ENCODE measurements at regions not wholly inside any gene's neighbourhood (a gene's known extent, or its start where the extent isn't known, plus 50 kb on each side); places are given as distances from the start of the nearest gene placed in this dataset.

GRCh38 chr12:90501412-90501811 is 453.6 kb downstream of the CCER1 start:
- TF ChIP-seq CTCF (IDR thresholded peaks at IDR 0.05; ENCODE audit: insufficient read depth, low read depth, low read length), result no peak
- H3K4me3 ChIP-seq (ENCODE audit: low read depth, low read length), result no peak overlapping the region
- no peak for DNase-seq (ENCODE audit: low read depth)

DNA sequence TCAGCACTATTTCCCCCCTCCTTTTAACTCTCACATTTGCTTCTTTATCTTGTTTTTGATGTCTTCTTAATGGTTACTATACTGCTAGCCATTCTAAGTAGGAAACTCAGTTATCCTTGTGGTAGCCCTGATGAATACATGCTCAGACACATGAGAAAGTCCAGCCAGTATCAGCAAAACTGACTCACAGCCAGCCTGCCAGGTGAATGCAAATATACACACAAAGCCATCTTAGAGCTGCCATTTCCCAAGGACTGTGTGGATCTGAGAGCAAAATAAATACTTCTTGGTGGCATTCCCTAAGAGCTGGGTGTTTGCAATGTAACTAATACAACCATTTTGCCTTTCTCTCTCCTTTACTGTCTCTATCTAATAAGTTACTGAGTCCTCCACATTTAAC is 455.2 kb downstream of the CCER1 start:
- no peak for TF ChIP-seq CTCF (IDR thresholded peaks at IDR 0.05; ENCODE audit: insufficient read depth, low read depth, low read length)

DNA sequence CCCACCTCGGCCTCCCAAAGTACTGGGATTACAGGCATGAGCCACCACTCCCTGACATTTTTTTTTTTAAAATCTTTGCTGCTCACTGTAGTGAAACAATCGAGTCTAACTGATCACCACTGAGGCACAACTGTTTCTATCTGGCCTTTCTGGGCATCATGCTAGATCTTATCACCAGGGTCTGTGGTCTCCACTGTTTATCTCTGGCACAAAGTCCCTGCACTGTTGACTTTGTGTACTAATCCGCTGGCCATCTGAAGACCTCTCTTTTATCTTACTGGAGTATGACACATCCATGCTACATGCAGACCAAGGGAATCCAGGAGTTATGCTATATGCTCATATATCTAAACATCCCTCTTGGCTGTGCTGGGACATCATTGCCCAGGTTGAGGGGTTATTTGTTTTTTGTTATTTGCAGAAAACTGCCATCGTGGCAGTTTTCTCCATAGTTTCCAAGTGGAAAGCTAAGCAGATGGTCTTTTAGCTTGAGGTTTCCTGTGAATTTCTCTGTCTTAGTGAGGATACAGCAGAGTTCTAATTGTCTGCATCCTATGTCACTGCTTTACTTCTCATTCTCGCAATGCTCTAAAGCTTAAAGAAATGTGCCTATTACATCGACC is 456.9 kb downstream of the CCER1 start:
- no peak overlapping the region for H3K4me3 ChIP-seq (ENCODE audit: low read depth, low read length)
- DNase-seq (ENCODE audit: low read depth), result no peak
- TF ChIP-seq CTCF (IDR thresholded peaks at IDR 0.05; ENCODE audit: insufficient read depth, low read depth, low read length), result no peak

More for the DNA sequence above, 455.2 kb downstream of the CCER1 start:
- DNase-seq (ENCODE audit: low read depth), result no peak
- no peak overlapping the region for H3K4me3 ChIP-seq (ENCODE audit: low read depth, low read length)

DNA sequence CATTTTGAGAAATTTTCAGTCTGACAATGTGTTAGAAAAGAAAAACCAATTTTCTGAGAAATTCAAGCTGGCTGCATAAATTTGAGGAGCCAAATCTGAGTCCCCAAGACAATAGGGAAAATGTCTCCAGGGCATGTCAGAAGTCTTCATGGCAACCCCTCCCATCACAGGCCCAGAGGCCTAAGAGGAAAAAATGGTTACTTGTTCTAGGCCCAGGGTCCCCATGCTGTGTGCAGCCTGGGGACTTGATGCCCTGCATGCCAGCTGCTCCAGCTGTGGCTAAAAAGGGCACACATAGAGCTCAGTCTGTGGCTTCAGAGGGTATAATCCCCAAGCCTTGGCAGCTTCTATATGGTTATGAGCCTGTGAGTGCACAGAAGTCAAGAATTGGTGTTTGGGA is 464.6 kb downstream of the CCER1 start:
- TF ChIP-seq CTCF (IDR thresholded peaks at IDR 0.05; ENCODE audit: insufficient read depth, low read depth, low read length), result no peak
- no peak for DNase-seq (ENCODE audit: low read depth)

DNA sequence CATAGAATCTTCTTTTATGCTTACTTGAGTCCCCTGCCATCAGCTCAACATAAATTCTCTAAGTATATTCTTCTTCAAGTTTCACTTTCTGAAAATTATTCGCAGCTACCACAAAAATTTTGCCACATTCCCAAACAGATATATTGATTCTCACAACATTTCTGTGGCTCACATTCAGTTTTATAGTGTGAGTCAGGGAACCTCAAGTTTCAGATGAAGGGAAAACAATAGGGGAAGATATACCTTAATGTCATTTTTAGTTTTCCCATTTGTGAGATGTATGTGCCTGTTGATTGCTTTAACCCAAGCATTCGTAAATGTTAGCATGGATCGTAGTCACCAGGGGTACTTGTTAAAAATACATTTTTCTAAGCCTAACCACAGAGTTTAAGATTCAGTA is 465.8 kb downstream of the CCER1 start:
- DNase-seq (ENCODE audit: low read depth), result no peak
- H3K4me3 ChIP-seq (ENCODE audit: low read depth, low read length), result no peak overlapping the region
- TF ChIP-seq CTCF (IDR thresholded peaks at IDR 0.05; ENCODE audit: insufficient read depth, low read depth, low read length), result no peak

More for the DNA sequence above, 464.6 kb downstream of the CCER1 start:
- no peak overlapping the region for H3K4me3 ChIP-seq (ENCODE audit: low read depth, low read length)

DNA sequence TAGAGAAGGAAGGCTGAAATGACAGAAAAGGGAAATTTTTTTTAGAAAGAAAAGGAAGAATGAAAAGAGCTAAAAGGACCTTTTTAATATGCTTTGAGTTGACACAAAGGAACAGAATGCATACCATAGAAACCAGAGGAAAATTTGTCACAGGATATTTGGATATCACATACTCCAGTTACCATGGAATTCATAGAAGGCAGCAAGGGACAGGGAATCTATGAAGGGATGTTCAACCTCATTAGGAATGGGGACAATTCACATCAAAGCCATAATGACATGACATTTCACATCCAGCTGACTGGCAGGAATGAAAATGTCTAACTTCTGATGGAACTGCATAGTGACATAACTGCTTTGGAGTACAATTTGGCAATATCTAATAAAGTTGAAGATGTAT is 469.4 kb downstream of the CCER1 start:
- H3K4me3 ChIP-seq (ENCODE audit: low read depth, low read length), result no peak overlapping the region
- TF ChIP-seq CTCF (IDR thresholded peaks at IDR 0.05; ENCODE audit: insufficient read depth, low read depth, low read length), result no peak
- no peak for DNase-seq (ENCODE audit: low read depth)

DNA sequence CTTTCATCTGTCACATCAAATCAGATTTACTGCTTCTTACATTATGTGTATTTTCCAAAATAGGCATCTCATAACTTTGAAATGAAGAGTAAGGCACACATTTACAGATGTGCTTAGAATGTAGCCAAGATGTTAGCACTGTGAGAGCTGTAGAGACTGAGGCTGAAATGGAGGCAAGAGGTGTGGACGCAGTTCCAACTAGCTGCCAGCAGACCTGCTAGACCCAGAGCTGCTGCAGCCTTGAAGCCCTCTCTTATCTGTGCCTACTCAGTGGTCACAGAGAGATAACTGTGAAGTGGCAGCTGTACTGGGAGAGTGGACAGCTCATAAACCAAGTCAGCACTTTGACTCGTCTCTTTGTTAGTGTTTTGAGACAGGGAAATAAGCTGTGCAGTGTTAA is 470.9 kb downstream of the CCER1 start:
- TF ChIP-seq CTCF (IDR thresholded peaks at IDR 0.05; ENCODE audit: insufficient read depth, low read depth, low read length), result no peak
- H3K4me3 ChIP-seq (ENCODE audit: low read depth, low read length), result no peak overlapping the region
- DNase-seq (ENCODE audit: low read depth), result no peak
